CD4-positive, alpha-beta T cell treated with Interleukin-17A for 1 hour (primary cell): ENCODE measurements at regions not wholly inside any gene's neighbourhood (a gene's known extent, or its start where the extent isn't known, plus 50 kb on each side); places are given as distances from the start of the nearest gene placed in this dataset.
"Not testable (repeated sequence)": the region's sequence is repeated elsewhere in the genome, so short reads cannot be mapped to it uniquely, and the experiment has no call there.

ENCODE experiments used
- DNase-seq: peaks from one replicate; pipeline ENCODE4 v3.0.0-alpha.2; 2020

DNA sequence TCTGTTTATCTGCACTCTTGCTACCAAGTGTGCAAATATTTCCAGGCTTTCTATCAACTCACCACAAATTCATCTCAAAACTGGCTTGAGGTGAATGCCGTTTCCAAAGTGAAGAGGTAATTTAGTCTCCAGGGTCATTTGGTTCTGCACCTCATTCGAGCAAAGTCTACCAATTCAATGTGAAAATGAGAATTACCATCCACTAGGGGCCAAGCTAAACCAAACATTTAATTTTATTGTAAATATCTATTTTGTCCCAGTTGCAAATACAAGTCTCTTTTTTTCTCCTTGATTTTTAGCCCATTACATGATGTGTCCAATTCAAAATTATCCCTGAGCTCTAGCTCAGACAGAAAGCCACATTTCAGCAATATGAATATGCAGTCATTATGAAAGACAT lies 152.3 kb upstream of the PTBP2 start:
- DNase-seq, result no peak

- DNase-seq, result no peak
These were observed 141.9 kb upstream of the PTBP2 start for GRCh38 chr1:96579636-96580035.

- no peak for DNase-seq
These were observed 140.7 kb upstream of the PTBP2 start for GRCh38 chr1:96580920-96581319.

DNA sequence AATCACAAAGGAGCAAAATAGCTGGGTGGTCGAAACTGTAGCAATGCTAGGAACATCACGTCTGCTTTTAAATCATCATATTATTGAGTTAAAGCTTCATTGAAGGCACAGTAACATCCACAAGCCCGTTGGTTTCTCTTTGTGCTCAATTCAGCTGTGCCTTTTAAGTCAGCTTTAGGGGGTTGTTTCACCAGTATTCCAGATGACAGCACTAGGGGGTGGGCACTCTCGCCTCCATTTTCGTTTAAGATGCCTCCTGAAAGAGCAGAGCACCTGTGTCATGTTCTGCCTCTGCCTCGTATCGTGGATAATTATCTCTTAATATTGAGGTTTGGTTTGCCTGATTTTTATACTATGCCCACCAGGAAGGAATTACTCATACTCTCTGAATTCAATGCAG lies 139.8 kb upstream of the PTBP2 start:
- DNase-seq, result no peak

- no peak for DNase-seq
These were observed 137.7 kb upstream of the PTBP2 start for GRCh38 chr1:96583903-96584302.

DNA sequence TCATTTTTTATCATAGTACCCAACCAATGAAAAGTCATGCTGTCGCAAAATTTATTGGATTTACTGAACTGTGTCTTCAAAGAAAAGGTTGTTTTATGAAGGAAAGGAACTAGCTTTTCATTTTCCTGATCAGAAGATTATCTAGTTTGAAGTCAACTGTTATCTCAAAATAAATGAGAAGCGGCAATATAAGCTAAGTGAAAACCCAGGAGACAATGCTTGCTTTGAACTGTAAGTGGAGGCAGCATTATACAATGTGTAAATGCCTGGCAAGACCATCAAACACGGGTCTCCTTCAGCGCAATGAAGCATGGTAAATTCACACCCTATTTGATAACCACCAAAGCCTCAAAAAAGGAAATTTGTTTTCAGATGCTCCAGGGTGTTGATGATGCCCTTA lies 134.4 kb upstream of the PTBP2 start:
- no peak for DNase-seq

DNA sequence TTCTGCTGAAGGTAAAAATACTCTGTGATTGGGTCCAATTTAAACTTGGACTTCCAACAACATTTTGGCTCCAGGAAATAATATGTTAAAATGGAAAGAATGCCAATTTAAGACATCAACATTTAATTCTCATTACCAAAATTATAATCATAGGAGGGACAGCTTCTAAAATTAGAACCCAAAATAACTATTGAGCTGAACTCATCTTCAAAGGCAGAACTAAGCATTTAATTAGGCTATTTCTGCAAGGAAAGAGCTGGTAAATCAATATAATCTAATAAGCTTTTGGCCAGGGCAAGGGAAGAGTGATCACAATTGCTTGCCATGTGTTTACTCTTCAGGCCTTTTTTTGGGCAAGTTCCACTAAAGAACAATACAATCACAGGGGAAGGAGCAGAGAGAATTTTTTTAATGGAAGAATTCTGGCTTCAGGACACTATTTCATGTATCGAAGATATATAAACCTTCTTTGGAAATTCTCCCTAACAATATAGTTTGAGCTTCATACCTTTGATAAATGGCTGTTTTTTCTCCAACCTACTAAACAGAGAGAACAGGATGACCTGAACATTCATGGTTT lies 133.1 kb upstream of the PTBP2 start:
- no peak for DNase-seq

- not testable (repeated sequence) for DNase-seq
These were observed 126.1 kb upstream of the PTBP2 start for GRCh38 chr1:96595530-96595929.

DNA sequence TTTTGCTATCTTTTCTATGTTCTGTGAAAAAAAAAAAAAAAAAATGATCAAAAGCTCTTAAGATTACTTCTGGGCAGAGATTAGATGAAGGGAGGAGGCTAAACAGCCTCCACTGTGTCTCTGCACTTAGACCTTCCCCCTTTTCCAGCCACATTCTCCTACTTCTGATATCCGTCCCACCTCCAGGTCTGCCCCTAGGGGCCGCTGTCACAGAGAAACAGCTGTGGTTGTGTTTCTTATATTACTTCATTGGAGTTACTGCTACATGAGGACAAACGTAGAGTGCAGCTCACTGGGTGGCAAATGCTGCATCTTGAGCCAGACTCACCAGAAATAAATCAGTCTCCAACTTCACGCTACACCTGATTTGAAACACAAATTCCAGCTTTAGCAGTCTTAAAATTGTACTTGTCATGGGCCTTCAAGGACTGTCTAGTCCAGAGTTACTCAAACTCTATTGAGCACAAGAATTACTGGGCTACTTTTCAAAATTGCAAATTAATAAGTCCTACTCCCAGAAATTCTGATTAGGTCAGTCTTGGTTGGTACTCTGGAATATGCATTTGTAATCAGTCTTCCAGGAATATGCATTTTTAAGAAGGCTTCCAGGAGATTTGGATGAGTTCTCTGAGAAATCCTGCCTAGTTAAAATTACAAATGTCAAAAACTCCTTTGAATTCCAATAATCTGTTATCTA lies 125.2 kb upstream of the PTBP2 start:
- peak; percentile 2 for DNase-seq

DNA sequence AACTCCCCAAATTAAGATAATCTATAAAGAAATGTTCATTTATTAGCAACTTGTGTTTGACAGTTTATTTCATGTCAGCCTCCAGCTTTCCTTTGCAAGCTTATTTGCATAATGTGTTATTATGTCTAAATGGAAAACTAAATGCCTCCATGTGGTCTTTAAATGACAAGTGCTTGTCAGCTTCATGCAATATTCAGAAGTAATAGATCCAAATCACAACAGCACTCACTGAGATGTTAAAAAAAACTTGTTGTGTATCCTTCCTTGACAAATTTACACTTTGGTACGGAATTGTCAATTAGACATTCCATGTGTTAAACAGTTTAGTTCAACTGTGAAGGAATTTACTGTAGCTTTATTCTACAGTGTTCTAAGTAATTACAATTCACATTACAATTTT lies 124.4 kb upstream of the PTBP2 start:
- no peak for DNase-seq

DNA sequence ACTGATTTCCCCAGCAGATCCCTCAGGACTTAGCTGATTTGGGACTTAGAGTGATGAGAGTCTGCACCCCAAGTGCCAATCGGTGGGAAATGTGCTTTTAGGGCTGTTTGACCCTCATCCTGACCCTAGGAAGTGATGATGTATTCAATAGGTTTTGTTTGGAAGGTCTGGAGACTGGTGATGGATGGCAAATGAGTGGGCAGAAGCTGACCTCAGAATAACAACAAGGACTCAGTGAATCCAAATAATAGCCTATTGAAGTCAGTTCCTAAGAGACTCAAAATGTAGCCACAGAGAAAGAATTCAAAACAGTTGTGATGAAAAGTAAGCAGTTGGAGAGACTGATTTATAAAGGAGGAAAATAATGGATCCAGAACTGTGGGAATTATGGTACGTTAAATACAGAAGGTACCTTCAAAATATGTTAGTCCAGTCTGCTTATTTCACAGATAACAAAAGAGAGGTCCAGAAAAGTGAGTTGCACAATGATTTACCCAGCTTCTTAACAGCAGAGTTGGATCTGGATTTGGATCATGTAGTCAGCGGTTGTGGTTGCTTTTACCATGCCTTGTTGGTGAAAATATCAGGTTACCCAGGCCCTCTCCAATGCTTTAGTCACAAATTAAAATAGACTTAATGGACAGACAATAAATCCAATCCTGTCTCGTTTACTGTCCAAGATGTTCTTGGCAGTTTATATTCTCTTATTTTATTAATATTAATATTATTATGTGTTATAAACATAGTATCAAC lies 123.0 kb upstream of the PTBP2 start:
- no peak for DNase-seq

DNA sequence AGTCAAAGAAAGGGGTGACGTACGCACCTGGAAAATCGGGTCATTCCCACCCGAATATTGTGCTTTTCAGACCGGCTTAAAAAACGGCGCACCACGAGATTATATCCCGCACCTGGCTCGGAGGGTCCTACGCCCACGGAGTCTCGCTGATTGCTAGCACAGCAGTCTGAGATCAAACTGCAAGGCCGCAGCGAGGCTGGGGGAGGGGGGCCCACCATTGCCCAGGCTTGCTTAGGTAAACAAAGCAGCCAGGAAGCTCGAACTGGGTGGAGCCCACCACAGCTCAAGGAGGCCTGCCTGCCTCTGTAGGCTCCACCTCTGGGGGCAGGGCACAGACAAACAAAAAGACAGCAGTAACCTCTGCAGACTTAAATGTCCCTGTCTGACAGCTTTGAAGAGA lies 117.0 kb upstream of the PTBP2 start:
- not testable (repeated sequence) for DNase-seq

GRCh38 chr1:96617375-96617774 lies 104.2 kb upstream of the PTBP2 start:
- not testable (repeated sequence) for DNase-seq

DNA sequence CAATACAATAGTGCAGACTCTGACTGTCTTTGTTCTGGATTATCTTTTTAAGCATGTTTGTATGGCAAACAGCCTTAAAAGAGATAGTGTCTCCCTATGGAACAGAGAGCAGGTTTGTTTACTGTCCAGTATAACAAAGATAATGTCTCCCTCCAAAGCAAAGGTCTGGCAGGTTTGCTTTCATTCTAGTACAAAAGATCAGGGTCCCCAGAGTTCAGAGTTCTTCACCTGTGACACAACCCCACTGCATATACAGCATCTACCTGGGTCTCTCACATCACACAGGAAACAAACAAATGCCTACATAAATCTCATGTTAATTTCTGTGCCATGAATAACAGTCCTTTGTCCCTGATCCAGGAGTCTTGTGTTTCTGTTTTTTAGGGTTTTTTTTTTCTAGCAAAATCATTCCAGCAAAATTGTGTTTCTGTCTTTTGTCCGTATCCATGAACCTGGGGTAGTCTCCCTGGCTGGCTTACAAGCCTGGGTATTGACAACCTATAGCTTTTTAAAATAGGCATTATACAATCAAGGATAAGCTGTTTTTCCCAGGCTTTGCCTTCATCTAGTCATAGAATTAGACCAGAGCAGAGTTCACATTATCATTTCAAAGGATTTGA lies 89.4 kb upstream of the PTBP2 start:
- no peak for DNase-seq

DNA sequence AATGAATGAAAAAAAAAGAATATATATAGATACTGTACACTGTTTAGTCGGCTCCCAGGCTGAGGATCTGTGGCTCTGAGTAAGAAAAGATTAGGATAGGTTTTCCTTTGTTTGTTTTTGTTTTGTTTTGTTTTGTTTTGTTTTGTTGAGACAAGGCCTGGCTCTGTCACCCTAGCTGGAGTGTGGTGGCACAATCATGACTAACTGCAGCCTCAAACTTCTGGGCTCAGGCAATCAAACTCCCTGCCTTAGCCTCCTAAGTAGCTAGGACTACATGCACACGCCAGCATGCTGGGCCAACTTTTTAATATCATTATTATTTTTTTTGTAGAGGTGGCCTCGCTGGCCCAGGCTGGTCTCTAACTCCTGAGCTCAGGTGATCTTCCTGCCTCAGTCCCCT lies 87.9 kb upstream of the PTBP2 start:
- DNase-seq, result no peak

- no peak for DNase-seq
These were observed 86.7 kb upstream of the PTBP2 start for GRCh38 chr1:96634883-96635282.

DNA sequence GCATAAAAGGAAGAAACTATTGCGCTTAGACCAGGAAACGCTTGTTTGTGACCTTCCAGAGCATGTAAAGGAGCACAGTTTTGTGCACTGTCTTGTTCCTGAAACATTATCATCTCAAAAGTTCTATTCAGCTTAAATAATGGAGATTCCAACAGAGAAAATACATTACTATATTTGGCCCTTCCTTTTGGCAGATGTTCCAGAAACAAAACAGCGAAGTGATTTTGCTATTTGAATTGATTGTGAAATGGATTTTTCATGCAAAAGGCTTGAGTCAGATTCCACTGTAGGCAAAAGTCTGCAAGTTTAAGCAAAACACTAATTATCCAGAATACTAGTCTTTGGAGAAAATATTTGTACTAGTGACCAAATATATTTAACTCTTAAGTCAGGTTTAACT lies 80.3 kb upstream of the PTBP2 start:
- no peak for DNase-seq

DNA sequence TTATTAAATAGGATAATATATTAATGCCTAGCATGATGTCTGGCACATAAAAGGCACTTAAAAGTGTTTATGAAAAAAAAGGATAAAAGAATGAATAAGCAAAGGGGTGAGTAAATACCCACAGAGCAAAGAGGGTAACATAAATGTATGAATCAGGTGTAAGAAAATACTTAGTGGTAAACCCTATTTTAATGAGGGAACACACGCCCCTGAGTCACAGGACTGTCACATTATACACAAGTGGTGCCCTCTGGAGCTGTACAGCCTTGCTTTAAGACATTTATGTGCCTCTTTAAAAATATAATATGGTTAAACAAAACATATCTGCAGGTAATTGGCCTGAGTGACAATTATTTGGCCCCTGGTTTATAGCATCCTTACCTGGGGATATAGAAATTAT lies 78.1 kb upstream of the PTBP2 start:
- no peak for DNase-seq

DNA sequence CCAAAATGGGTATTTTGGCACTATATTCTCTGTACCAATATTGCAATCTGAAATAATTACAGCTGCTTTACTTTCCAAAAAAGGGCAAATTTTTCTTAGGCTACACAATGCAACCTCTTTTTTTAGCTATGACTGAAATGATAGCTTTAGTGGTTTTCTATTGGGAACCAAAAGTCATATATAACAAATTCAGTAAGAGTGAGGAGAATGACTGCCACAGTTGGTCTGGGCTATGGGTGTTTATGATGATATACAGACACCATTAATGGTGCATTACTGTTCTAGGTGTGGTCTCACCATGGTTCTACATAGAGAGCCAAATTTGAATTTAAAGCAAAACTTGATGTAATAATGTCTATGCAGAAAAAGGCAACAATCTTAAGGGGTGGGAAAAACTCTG lies 72.3 kb upstream of the PTBP2 start:
- DNase-seq, result no peak

DNA sequence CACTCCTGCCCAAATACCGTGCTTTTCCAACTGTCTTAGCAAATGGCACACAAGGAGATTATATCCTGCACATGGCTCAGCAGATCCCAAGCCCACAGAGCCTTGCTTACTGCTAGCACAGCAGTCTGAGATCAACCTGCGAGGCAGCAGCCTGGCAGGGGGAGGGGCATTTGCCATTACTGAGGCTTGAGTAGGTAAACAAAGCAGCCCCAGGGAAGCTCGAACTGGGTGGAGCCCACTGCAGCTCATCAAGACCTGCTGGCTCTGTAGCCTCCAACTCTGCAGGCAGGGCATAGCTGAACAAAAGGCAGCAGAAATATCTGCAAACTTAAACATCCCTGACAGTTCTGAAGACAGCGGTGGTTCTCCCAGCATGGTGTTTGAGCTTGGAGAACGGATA lies 70.1 kb upstream of the PTBP2 start:
- no peak for DNase-seq

GRCh38 chr1:96660051-96660450 lies 61.5 kb upstream of the PTBP2 start:
- DNase-seq, result no peak

DNA sequence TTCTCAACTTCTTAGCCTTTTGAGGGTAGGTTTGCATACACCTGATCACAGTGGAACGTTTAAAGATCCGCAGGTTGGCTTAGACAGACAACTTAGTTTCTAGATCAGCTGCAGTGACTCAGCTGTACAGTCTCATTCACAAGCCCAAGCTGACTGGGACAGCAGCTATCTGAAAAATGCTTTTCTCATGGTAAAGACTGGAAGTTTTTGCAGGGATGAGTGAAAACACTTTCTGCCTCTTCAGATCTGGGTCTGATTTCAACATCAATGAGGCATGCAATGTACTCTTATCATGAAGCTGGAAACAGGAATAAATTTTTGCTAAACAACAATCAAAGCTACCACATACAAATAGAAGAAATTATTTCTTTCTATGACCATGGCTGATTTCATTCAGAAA lies 61.1 kb upstream of the PTBP2 start:
- no peak for DNase-seq
